ENCODE measurements at regions not wholly inside any gene's neighbourhood (a gene's known extent, or its start where the extent isn't known, plus 50 kb on each side); places are given as distances from the start of the nearest gene placed in this dataset.
"Not testable (repeated sequence)": the region's sequence is repeated elsewhere in the genome, so short reads cannot be mapped to it uniquely, and the experiment has no call there.

DNA sequence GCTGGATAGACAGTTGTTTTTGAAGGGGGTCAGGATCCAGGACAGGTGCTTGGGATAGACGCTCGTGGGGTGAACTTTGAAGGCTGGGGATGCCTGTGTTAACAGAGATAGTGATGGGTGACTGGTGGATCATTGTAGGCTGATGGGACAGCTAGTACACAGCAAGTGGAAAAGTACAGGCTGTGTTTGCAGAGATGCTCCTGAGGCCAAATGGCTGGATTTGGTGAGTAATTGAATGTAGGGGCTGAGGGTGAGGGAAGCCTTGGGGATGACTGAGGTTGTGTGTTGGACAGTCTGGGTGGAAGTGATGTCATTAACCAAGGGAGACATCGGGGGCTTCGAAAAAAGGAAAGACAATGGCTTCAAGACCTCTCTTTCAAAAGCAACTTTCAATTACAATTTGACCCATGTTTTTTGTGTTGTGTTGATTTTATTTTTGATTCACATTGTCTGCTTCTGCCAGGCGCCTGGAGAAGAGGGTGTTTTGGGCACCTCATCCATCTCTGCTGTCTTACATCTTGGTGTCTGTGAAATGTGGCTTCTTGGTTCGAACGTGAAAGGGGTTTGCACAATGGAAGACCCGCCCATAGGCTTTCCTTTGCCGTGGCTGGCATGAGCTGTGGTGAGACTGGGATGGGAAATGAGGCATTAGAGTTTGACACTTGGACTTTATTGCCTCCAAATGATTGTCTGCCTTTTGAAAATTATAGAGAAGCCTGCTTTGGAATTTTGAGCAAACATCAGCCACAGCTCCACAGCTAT, 147.5 kb downstream of the FOXD2 start:
- no peak overlapping the region for H3K4me3 Mint-ChIP-seq
- no peaks in the 10 kb centered on the region for H3K9me3 Mint-ChIP-seq
- no peaks in the 10 kb centered on the region for H3K36me3 Mint-ChIP-seq (ENCODE audit: low read depth)
- H3K27me3 Mint-ChIP-seq, result peaks cover 19% of the 10 kb centered on the region
- peaks cover 3% of the 10 kb centered on the region for H3K4me1 Mint-ChIP-seq (ENCODE audit: low read depth)
- no peak overlapping the region for H3K27ac Mint-ChIP-seq

DNA sequence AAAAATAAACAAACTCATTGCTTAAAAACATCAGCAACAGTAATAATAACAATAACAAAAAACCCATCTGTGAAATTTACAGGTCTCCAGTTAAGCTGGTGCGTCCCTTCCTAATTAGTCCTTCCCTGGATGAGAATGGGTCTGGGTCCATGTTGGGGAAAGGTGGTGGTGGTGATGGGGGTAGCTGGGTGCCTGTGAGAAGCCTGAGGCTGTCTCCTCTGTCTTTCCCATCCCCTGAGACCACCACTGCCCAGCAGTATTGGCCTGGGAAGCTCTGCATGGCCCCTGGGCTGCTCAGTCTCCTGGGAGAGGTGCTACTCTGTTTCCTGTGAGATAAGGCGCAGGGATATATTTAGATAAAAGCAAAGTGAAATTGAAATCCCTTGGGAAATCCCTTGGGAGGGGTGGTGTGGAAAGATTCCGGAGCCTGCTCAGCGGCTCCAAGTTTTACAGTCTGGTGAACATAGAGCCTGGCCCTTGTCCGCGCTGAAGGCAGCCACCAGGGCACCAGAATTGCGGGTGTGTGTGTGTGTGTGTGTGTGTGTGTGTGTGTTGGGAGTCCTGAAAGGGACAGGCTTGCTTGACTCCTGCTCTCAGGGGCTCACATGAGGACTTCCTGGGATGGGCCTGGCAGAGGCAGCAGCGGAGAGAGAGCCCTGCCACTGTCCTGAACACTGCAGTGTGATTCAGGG, 150.2 kb downstream of the FOXD2 start:
- H3K4me1 Mint-ChIP-seq (ENCODE audit: low read depth), result peaks cover 3% of the 10 kb centered on the region
- no peaks in the 10 kb centered on the region for H3K9me3 Mint-ChIP-seq
- no peaks in the 10 kb centered on the region for H3K36me3 Mint-ChIP-seq (ENCODE audit: low read depth)
- no peak overlapping the region for H3K27ac Mint-ChIP-seq
- no peak overlapping the region for H3K4me3 Mint-ChIP-seq
- H3K27me3 Mint-ChIP-seq, result peaks cover 24% of the 10 kb centered on the region

DNA sequence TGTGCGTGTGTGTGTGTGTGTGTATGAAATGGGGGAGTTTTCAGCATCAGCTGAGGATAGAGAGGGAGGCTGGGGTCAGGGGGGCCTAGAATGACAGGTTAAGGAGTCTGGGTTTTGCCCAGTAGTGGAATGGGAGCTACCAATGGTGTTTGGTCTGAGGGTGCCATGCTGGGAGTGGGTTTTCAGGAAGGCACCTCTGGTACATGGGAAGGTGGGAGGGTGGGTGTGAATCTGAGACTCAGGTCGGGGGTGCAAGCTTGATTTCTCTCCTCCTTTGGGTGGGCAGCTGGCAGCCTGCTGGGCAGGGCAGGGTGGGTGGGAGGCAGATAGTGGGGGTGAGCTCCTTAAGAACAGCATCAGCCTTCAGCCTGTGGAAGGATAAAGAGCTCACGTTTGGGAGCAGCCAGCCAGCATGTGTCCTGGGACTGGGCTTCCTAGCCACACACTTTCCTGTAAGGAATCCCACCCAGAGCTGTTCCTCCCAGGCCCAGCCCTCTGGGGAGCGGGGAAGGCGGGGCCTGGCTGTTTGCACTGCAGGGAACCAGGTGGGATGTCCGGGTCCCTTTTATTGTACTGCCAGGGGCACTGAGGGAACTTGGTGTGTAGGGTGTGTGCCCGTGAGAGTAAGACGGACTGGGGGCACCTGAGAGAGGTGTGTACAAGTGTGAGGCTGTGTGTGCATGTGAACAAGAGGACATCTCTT, 152.8 kb downstream of the FOXD2 start:
- H3K4me3 Mint-ChIP-seq, result no peak overlapping the region
- H3K9me3 Mint-ChIP-seq, result no peaks in the 10 kb centered on the region
- no peaks in the 10 kb centered on the region for H3K36me3 Mint-ChIP-seq (ENCODE audit: low read depth)
- peaks cover 21% of the 10 kb centered on the region for H3K27me3 Mint-ChIP-seq
- no peak overlapping the region for H3K27ac Mint-ChIP-seq
- no peaks in the 10 kb centered on the region for H3K4me1 Mint-ChIP-seq (ENCODE audit: low read depth)

DNA sequence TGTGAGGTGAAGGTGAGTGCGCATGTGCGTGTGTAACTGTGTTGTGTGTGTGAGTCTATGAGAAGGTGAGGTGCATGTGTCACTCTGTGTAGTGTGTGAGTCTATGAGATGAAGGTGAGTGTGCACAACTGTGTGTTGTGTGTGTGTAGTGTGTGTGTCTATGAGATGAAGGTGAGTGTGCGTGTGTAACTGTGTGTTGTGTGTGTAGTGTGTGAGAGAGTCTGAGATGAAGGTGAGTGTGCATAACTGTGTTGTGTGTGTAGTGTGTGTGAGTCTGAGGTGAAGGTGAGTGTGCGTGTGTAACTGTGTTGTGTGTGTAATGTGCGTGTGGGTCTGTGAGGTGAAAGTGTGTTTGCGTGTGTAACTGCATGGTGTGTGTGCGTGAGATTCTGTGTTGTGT, 154.0 kb downstream of the FOXD2 start:
- Mint-ChIP-seq H3K27ac (no peak overlapping the region), H3K36me3 (ENCODE audit: low read depth) (no peaks in the 10 kb centered on the region), H3K27me3 (peaks cover 19% of the 10 kb centered on the region), H3K4me1 (ENCODE audit: low read depth) (no peaks in the 10 kb centered on the region), H3K4me3 (no peak overlapping the region), H3K9me3 (no peaks in the 10 kb centered on the region)

- no peaks in the 10 kb centered on the region for H3K36me3 Mint-ChIP-seq (ENCODE audit: low read depth)
- no peak overlapping the region for H3K27ac Mint-ChIP-seq
- no peaks in the 10 kb centered on the region for H3K4me1 Mint-ChIP-seq (ENCODE audit: low read depth)
- H3K4me3 Mint-ChIP-seq, result no peak overlapping the region
- peaks cover 20% of the 10 kb centered on the region for H3K27me3 Mint-ChIP-seq
- no peaks in the 10 kb centered on the region for H3K9me3 Mint-ChIP-seq
These were observed 154.6 kb downstream of the FOXD2 start for GRCh38 chr1:47592296-47593012.

GRCh38 chr1:47593013-47593568, 155.2 kb downstream of the FOXD2 start:
- H3K27ac Mint-ChIP-seq, result no peak overlapping the region
- no peaks in the 10 kb centered on the region for H3K4me1 Mint-ChIP-seq (ENCODE audit: low read depth)
- no peaks in the 10 kb centered on the region for H3K36me3 Mint-ChIP-seq (ENCODE audit: low read depth)
- no peak overlapping the region for H3K4me3 Mint-ChIP-seq
- no peaks in the 10 kb centered on the region for H3K9me3 Mint-ChIP-seq
- peaks cover 25% of the 10 kb centered on the region for H3K27me3 Mint-ChIP-seq

DNA sequence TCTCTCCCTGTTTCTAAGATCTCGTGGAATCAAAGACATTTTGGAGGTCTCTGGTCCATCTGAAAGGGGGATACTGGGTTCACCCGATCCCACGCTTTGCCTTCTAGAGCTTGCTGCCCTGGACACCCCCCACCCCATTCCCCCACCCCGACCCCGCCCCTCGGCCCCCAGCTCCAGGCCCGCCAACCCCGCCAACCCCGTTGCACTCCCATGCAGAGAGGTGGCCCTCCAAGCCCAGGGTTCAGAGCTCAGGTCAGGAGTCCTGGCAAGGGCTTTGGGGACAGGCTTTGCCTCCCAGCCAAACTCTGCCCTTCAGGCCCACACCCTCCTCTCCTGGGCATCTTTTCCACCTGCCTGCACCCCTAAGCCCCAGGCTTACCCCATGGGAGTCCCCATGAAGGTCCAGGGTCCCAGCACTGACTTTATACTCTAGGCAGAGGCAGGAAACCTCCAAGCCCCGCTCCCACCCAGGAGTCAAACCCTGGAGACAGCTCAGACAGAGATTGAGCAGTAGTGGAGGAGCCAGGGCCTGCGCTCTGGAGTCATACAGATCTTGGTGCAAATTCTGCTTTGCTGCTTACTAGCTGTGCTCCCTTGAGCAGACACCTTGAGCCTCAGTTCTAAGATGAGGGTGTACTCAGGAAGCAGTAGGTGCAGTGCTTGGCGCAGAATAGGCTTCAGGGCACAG, 155.9 kb downstream of the FOXD2 start:
- Mint-ChIP-seq H3K4me1 (ENCODE audit: low read depth) (no peaks in the 10 kb centered on the region), H3K27me3 (peaks cover 25% of the 10 kb centered on the region), H3K27ac (no peak overlapping the region), H3K9me3 (no peaks in the 10 kb centered on the region), H3K4me3 (no peak overlapping the region), H3K36me3 (ENCODE audit: low read depth) (no peaks in the 10 kb centered on the region)

DNA sequence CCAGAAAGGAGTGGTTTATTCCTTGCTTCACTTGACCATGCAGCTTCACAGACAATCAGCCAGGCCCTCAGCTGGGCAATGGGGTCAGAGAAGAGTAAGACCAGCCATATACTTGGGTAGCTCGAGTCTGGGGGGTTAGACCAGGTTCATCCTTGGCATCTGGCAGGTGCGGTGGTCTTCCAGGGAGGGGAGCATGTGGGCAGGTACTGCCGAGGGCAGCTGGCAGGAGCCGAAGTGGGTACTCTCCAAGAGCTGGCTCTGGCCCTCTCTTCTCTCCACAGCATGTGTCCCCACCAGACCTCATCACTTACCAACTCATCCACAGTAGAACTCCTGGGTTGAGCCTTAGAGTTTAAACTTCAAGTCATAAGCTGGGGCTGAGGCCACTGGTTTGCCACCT, 156.8 kb downstream of the FOXD2 start:
- Mint-ChIP-seq H3K27me3 (peaks cover 32% of the 10 kb centered on the region), H3K4me3 (no peak overlapping the region), H3K36me3 (ENCODE audit: low read depth) (peaks cover 4% of the 10 kb centered on the region), H3K27ac (no peak overlapping the region), H3K4me1 (ENCODE audit: low read depth) (no peaks in the 10 kb centered on the region), H3K9me3 (peaks cover 8% of the 10 kb centered on the region)

- no peak overlapping the region for H3K27ac Mint-ChIP-seq
- peaks cover 45% of the 10 kb centered on the region for H3K27me3 Mint-ChIP-seq
- peaks cover 12% of the 10 kb centered on the region for H3K9me3 Mint-ChIP-seq
- H3K4me1 Mint-ChIP-seq (ENCODE audit: low read depth), result no peaks in the 10 kb centered on the region
- peaks cover 4% of the 10 kb centered on the region for H3K36me3 Mint-ChIP-seq (ENCODE audit: low read depth)
- H3K4me3 Mint-ChIP-seq, result no peak overlapping the region
These were observed 158.5 kb downstream of the FOXD2 start for GRCh38 chr1:47596328-47596727.

GRCh38 chr1:47598357-47598756, 160.5 kb downstream of the FOXD2 start:
- Mint-ChIP-seq H3K27ac (no peak overlapping the region), H3K36me3 (ENCODE audit: low read depth) (peaks cover 4% of the 10 kb centered on the region), H3K4me1 (ENCODE audit: low read depth) (no peaks in the 10 kb centered on the region), H3K27me3 (peaks cover 51% of the 10 kb centered on the region), H3K4me3 (no peak overlapping the region), H3K9me3 (peaks cover 12% of the 10 kb centered on the region)

DNA sequence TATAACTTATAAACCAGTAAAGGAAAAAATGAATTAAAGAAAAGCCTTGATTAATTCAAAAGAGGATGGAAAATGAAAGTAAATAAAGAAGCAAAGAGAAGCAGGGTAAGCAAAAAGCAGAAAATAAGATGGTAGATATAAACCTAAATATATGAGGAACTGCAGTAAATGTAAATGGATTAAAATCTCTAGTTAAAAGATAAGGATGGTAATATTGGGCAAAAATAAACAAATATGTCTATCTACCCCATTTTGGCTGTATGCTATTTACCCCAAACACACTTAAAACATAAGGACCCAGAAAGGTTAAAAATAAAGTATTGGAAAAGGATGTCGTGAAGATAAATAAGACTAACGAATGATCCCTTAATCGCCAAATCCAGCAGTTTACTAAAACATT, 161.9 kb downstream of the FOXD2 start:
- Mint-ChIP-seq H3K36me3 (ENCODE audit: low read depth) (peaks cover 4% of the 10 kb centered on the region), H3K4me1 (ENCODE audit: low read depth) (no peaks in the 10 kb centered on the region), H3K27me3 (peaks cover 47% of the 10 kb centered on the region), H3K9me3 (peaks cover 12% of the 10 kb centered on the region), H3K4me3 (no peak overlapping the region), H3K27ac (no peak overlapping the region)

GRCh38 chr1:47602491-47602890, 164.6 kb downstream of the FOXD2 start:
- not testable (repeated sequence) for H3K36me3 Mint-ChIP-seq (ENCODE audit: low read depth); H3K4me3 Mint-ChIP-seq; H3K4me1 Mint-ChIP-seq (ENCODE audit: low read depth); H3K27ac Mint-ChIP-seq
- peaks cover 39% of the 10 kb centered on the region for H3K27me3 Mint-ChIP-seq
- peaks cover 12% of the 10 kb centered on the region for H3K9me3 Mint-ChIP-seq

DNA sequence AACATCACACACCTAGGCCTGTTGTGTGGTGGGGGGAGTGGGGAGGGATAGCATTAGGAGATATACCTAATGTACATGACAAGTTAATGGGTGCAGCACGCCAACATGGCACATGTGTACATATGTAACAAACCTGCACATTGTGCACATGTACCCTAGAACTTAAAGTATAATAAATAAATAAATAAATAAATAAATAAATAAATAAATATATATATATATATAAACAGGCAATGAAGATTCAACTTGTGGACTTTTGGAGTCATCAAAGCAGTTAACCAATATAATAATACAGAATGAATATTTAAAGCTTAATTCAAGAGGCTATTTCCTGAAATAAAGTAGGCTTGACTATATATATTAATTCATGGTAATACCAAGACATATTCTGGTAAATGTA, 167.0 kb downstream of the FOXD2 start:
- H3K4me3 Mint-ChIP-seq; H3K4me1 Mint-ChIP-seq (ENCODE audit: low read depth); H3K27ac Mint-ChIP-seq; H3K9me3 Mint-ChIP-seq; H3K36me3 Mint-ChIP-seq (ENCODE audit: low read depth): not testable (repeated sequence)
- peaks cover 32% of the 10 kb centered on the region for H3K27me3 Mint-ChIP-seq

DNA sequence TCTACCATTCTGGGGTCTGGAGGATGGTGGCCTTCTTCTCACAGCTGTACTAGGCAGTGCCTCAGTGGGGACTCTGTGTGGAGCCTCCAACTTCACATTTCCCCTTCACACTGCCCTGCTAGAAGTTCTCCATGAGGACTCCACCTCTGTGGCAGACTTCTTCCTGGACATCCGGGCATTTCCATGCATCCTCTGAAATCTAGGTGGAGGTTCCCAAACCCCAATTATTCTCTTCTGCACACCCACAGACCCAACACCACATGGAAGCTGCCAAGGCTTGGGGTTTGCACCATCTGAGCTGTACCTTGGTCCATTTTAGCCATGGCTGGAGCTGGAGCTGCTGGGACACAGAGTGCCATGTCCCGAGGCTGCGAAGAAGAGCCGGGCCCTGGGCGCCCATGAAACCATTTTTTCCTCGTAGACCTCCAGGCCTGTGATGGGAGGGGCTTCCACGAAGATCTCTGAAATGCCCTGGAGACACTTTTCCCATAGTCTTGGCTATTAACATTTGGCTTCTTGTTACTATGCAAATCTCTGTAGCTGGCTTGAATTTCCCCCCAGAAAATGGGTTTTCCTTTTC, 170.5 kb downstream of the FOXD2 start:
- Mint-ChIP-seq H3K36me3 (ENCODE audit: low read depth) (no peaks in the 10 kb centered on the region), H3K27ac (no peak overlapping the region), H3K9me3 (peaks cover 6% of the 10 kb centered on the region), H3K4me1 (ENCODE audit: low read depth) (no peaks in the 10 kb centered on the region), H3K27me3 (peaks cover 23% of the 10 kb centered on the region), H3K4me3 (no peak overlapping the region)

All from stimulated activated naive CD8-positive, alpha-beta T cell treated with anti-CD3 and anti-CD28 coated beads, Interleukin-15, Interleukin-2, amounts not matched to agents 100 ng/mL and 50 ng/mL, for 24 hours (primary cell).